HG03135 (cell line): ENCODE measurements at regions not wholly inside any gene's neighbourhood (a gene's known extent, or its start where the extent isn't known, plus 50 kb on each side); places are given as distances from the start of the nearest gene placed in this dataset.
"Not testable (repeated sequence)": the region's sequence is repeated elsewhere in the genome, so short reads cannot be mapped to it uniquely, and the experiment has no call there.

Experiments used
- ATAC-seq: cut with Tn5 transposase; IDR thresholded peaks from one replicate; pipeline ENCODE4 v1.9.1; 2021; ENCODE audit warnings: mild to moderate bottlenecking, moderate library complexity; ENCODE audit not compliant: unreplicated experiment

- ATAC-seq = no peak
Measured at GRCh38 chr10:36766415-36766810, 359.0 kb upstream of the ANKRD30A start.

GRCh38 chr10:36765782-36766414 is 359.5 kb upstream of the ANKRD30A start:
- ATAC-seq = no peak

- no peak for ATAC-seq
Measured at GRCh38 chr10:36764823-36765222, 360.6 kb upstream of the ANKRD30A start.

GRCh38 chr10:36761121-36761520 is 364.3 kb upstream of the ANKRD30A start:
- no peak for ATAC-seq

- no peak for ATAC-seq
Measured at GRCh38 chr10:36759141-36759805, 366.1 kb upstream of the ANKRD30A start.

DNA sequence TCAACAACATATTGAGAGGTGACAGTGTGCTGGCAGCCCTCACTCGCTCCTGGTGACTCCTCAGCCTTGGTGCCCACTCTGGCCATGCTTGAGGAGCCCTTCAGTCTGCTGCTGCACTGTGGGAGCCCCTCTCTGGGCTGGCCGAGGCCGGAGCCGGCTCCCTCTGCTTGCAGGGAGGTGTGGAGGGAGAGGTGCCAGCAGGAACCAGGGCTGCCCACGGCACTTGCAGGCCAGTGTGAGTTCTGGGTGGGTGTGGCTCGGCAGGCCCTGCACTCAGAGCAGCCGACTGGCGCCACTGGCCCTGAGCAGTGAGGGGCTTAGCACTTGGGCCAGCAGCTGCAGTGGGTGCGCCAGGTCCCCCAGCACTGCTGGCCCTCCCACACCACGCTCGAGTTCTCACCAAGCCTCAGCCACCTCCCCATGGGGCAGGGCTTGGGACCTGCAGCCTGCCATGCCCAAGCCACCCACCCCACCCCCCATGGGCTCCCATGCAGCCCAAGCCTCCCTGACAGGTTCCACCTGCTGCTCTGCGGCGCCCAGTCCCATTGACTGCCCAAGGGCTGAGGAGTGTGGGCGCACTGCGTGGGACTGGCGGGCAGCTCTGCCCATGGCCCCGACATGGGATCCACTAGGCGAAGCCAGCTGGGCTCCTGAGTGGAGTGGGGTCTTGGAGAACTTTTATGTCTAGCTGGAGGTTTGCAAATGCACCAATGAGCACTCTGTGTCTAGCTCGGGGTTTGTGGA is 377.1 kb upstream of the ANKRD30A start:
- ATAC-seq = no peak

GRCh38 chr10:36739884-36740445 is 385.4 kb upstream of the ANKRD30A start:
- no peak for ATAC-seq

- no peak for ATAC-seq
Measured at GRCh38 chr10:36738738-36739431, 386.5 kb upstream of the ANKRD30A start.

GRCh38 chr10:36736311-36736710 is 389.1 kb upstream of the ANKRD30A start:
- no peak for ATAC-seq

DNA sequence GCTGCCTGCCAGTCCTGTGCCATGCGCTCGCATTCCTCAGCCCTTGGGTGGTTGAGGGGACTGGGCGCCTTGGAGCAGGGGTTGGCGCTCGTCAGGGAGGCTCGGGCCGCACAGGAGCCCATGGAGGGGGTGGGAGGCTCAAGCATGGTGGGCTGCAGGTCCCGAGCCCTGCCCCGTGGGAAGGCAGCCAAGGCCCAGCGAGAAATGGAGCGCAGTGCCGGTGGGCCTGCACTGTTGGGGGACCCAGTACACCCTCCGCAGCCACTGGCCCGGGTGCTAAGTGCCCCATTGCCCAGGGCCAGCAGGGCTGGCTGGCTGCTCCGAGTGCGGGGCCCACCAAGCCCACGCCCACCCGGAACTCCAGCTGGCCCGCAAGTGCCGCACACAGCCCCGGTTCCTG is 390.8 kb upstream of the ANKRD30A start:
- ATAC-seq = not testable (repeated sequence)

DNA sequence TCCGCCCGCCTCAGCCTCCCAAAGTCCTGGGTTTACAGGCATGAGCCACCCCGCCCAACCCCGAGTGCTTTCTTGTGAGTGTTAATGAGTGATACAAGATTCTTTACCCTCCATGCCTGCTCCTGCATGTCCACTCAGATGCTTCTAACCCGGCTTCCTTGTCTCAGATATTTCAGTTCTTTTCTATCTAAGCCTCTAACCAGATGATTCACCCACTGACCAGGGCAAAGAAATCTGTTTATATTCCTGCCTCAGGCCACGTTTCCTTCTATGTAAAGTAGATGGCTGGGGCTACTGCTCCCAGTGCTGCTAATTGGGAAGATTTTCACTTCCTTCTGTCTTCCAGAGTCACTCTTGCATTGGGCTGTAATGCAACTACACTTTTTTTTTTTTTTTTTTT is 395.1 kb upstream of the ANKRD30A start:
- no peak for ATAC-seq

DNA sequence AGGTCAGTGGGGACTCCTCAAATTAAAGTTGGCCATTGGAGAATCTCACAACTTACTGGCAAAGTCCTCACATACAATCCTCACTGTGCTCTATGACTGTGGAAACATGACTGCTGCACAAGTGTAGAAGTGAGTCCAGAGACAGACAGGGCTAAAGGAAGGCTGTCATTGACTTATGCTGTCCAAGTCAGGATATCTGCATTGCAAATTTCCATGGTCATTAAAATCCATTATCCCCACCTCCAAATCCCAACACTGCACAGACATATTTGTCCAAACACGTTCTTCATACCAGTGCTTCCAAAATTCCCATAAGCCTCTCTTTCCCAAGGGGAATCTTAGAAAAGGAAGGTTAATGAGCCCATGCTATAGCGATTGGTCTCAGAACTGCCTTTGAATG is 396.8 kb upstream of the ANKRD30A start:
- ATAC-seq = no peak

DNA sequence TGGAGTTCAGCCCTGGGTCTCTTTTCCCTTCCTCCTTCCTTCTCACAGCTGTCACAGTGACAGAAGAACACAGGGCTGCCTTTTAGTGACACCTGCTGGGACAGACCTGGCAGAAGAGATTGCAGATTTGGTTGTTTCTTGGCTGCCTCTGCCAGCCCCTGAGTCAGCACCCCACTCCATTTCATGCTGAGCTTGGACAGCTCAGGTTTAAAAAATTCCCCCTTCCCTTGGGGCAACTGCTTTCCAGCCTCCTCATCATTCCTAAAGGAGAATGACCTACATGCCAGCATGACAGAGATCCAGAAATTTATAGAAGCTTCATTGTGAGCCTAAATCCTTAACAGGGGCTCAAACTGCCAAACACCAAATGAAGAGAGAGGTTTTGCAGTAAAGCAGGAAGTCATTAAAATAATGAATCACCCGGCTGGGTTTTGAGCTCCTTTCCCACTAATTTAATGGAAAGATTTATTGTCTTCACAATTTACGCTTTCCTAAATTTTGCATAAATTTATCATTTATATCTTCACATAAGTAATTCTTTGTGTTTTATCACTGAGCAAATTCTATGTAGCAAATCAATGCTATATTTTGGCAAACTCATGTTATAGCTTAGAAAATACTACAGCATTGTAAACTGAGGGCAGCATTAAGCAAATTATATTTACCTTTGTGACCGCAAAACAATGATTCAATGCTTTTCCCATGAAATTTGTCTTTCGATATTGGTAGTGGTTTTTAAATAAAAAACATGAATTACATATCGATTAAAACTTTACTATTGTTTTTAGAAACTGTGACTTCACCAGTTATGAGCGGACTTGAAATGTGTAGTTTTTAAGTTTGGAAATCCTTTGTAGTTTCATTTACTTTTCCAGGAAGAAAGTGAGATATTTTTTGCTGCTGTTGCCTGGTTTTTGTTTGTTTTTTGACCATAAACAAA is 399.5 kb upstream of the ANKRD30A start:
- no peak for ATAC-seq

- no peak for ATAC-seq
Measured at GRCh38 chr10:36722777-36723176, 402.6 kb upstream of the ANKRD30A start.

- no peak for ATAC-seq
Measured at GRCh38 chr10:36721871-36722270, 403.5 kb upstream of the ANKRD30A start.

- no peak for ATAC-seq
Measured at GRCh38 chr10:36720895-36721294, 404.5 kb upstream of the ANKRD30A start.

DNA sequence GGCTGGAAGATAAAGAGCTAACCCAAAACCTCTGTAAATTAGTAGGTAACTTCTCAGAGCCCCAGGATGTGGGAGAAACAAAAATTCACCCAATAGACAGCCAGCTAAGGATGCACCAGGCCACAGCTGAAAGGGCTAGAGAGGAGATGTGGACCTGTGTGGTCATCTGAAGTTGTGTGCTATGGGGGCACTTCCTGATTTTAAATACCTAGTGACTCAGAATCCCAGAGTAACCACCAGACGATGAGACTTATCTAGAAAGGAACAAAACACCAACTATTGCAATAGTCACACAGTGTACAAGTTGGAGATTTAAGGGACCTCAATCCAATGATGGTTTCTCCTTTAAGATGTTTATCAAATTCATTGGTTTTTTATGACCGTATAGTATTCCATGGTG is 408.3 kb upstream of the ANKRD30A start:
- no peak for ATAC-seq

GRCh38 chr10:36716291-36716690 is 409.1 kb upstream of the ANKRD30A start:
- no peak for ATAC-seq

GRCh38 chr10:36712695-36713094 is 412.7 kb upstream of the ANKRD30A start:
- ATAC-seq = no peak

DNA sequence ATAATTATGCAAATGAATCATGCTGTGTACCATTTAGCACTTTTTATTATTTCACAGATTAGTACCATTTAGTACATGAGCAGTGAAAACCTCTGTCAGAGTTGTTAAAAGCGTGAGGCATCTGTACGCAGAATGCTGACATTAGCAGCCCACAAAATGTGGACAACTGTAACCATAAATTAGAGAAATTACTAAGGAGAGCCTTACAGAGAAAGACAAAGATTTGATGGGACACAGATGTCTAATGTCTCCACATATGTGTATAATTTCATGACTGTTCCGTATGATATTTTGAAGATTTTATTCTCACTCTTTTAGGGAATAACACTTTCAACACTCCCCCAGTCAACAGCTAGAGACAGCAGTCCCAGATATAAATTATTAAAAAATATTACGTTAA is 414.0 kb upstream of the ANKRD30A start:
- no peak for ATAC-seq
